GM12878 (cell line): ENCODE measurements at regions not wholly inside any gene's neighbourhood (a gene's known extent, or its start where the extent isn't known, plus 50 kb on each side); places are given as distances from the start of the nearest gene placed in this dataset.

Experiments used
- E4F1 ChIP-seq: fragments of 450-650 bp; IDR thresholded peaks from 2 replicates; pipeline ENCODE4 v1.6.1; 2018; ENCODE audit warnings: borderline replicate concordance, mild to moderate bottlenecking; ENCODE audit not compliant: partially characterized antibody
- HSF1 ChIP-seq: fragments of 150-350 bp; IDR thresholded peaks from 2 replicates; pipeline ENCODE4 v1.6.1; 2014; ENCODE audit warnings: mild to moderate bottlenecking, low read depth, low read length
- MEF2B ChIP-seq: fragments of 450-650 bp; IDR thresholded peaks from 2 replicates; pipeline ENCODE4 v1.6.1; 2018; ENCODE audit warnings: mild to moderate bottlenecking, moderate library complexity; ENCODE audit not compliant: partially characterized antibody, poor library complexity, severe bottlenecking
- NFYB ChIP-seq: IDR thresholded peaks from 2 replicates; pipeline ENCODE4 v1.6.1; 2011; ENCODE audit warnings: low read depth, mild to moderate bottlenecking, low read length, improper control_type of control experiment, moderate library complexity; ENCODE audit not compliant: insufficient read depth
- PML ChIP-seq: IDR thresholded peaks from 2 replicates; pipeline ENCODE4 v1.6.1; 2012; ENCODE audit warnings: low read length, inconsistent platforms
- RAD21 ChIP-seq: IDR thresholded peaks from 2 replicates; pipeline ENCODE4 v1.6.1; 2011; ENCODE audit warnings: mild to moderate bottlenecking, low read depth, low read length, moderate library complexity; ENCODE audit not compliant: insufficient read depth
- RCOR1 ChIP-seq: conservative IDR thresholded peaks from 2 replicates; pipeline ENCODE4 v1.6.1; 2012; ENCODE audit warnings: low read depth, low read length, improper control_type of control experiment
- TARDBP ChIP-seq: IDR thresholded peaks from 2 replicates; pipeline ENCODE4 v1.6.1; 2016; ENCODE audit warnings: borderline replicate concordance
- TCF12 ChIP-seq: IDR thresholded peaks from 2 replicates; pipeline ENCODE4 v1.6.1; 2011; ENCODE audit warnings: low read depth, mild to moderate bottlenecking, low read length

GRCh38 chr10:78966844-78967488 lies 101.8 kb upstream of the ZMIZ1 start (continued):
- TF ChIP-seq E4F1, result no peak
- TF ChIP-seq RAD21, result no peak
- TF ChIP-seq RCOR1, result no peak
- TF ChIP-seq TARDBP, result no peak
- TF ChIP-seq PML, result no peak
- TF ChIP-seq HSF1, result no peak
- no peak for TF ChIP-seq MEF2B
- no peak for TF ChIP-seq TCF12
- TF ChIP-seq NFYB, result no peak
